H9 (cell line): ENCODE measurements at regions not wholly inside any gene's neighbourhood (a gene's known extent, or its start where the extent isn't known, plus 50 kb on each side); places are given as distances from the start of the nearest gene placed in this dataset.

Experiments
- DNase-seq: peaks from one replicate; pipeline ENCODE4 v3.0.0-alpha.2; 2017
- H2AFZ ChIP-seq: one replicate; pipeline ENCODE4 v1.6.1; 2013; ENCODE audit warnings: mild to moderate bottlenecking, low read length, control low read depth, moderate library complexity
- H2AK5ac ChIP-seq: 2 replicates; pipeline ENCODE4 v1.6.1; 2013; ENCODE audit warnings: low read length, control low read depth, mixed read lengths; ENCODE audit not compliant: insufficient read length
- H2BK120ac ChIP-seq: one replicate; pipeline ENCODE4 v1.6.1; 2013; ENCODE audit warnings: low read depth, mild to moderate bottlenecking, low read length, control low read depth, inconsistent platforms; ENCODE audit not compliant: poor library complexity, severe bottlenecking
- H2BK12ac ChIP-seq: 2 replicates; pipeline ENCODE4 v1.6.1; 2013; ENCODE audit warnings: low read length, control low read depth, mixed read lengths, low read depth; ENCODE audit not compliant: insufficient read length
- H2BK15ac ChIP-seq: 2 replicates; pipeline ENCODE4 v1.6.1; 2013; ENCODE audit warnings: low read depth, low read length, control low read depth
- H2BK20ac ChIP-seq: one replicate; pipeline ENCODE4 v1.6.1; 2013; ENCODE audit warnings: low read depth, mild to moderate bottlenecking, low read length, control low read depth, inconsistent platforms; ENCODE audit not compliant: poor library complexity, severe bottlenecking
- H2BK5ac ChIP-seq: 2 replicates; pipeline ENCODE4 v1.6.1; 2013; ENCODE audit warnings: low read length, control low read depth, mixed read lengths; ENCODE audit not compliant: insufficient read length
- H3K14ac ChIP-seq: 2 replicates; pipeline ENCODE4 v1.6.1; 2013; ENCODE audit warnings: low read length, control low read depth; ENCODE audit not compliant: insufficient read depth
- H3K18ac ChIP-seq: 2 replicates; pipeline ENCODE4 v1.6.1; 2013; ENCODE audit warnings: low read depth, mild to moderate bottlenecking, mixed read lengths, low read length, control low read depth; ENCODE audit not compliant: insufficient read length
- H3K23ac ChIP-seq: 2 replicates; pipeline ENCODE4 v1.6.1; 2013; ENCODE audit warnings: low read length, control low read depth, mixed read lengths, low read depth; ENCODE audit not compliant: insufficient read length
- H3K23me2 ChIP-seq: 2 replicates; pipeline ENCODE4 v1.6.1; 2013; ENCODE audit warnings: low read depth, mild to moderate bottlenecking, mixed read lengths, low read length, control low read depth; ENCODE audit not compliant: insufficient read length, poor library complexity, severe bottlenecking
- H3K27ac ChIP-seq: 2 replicates; pipeline ENCODE4 v1.5.1; 2013; ENCODE audit warnings: low read length, control low read depth, mixed read lengths, low read depth; ENCODE audit not compliant: insufficient read length
- H3K27me3 ChIP-seq: 2 replicates; pipeline ENCODE4 v1.6.1; 2013; ENCODE audit warnings: low read length, control low read depth, inconsistent platforms; ENCODE audit not compliant: insufficient read depth
- H3K4ac ChIP-seq: 2 replicates; pipeline ENCODE4 v1.6.1; 2013; ENCODE audit warnings: low read depth, mild to moderate bottlenecking, control low read depth, inconsistent platforms, low read length, moderate library complexity
- H3K4me1 ChIP-seq: 2 replicates; pipeline ENCODE4 v1.6.1; 2013; ENCODE audit warnings: low read length, control low read depth, inconsistent platforms; ENCODE audit not compliant: insufficient read depth
- H3K4me2 ChIP-seq: 2 replicates; pipeline ENCODE4 v1.6.1; 2013; ENCODE audit warnings: low read length, control low read depth, mixed read lengths; ENCODE audit not compliant: insufficient read length, insufficient read depth
- H3K56ac ChIP-seq: 2 replicates; pipeline ENCODE4 v1.6.1; 2013; ENCODE audit warnings: low read depth, mild to moderate bottlenecking, mixed read lengths, low read length, control low read depth; ENCODE audit not compliant: insufficient read length
- H3K79me1 ChIP-seq: 2 replicates; pipeline ENCODE4 v1.6.1; 2013; ENCODE audit warnings: low read depth, mild to moderate bottlenecking, moderate library complexity, low read length, control low read depth, inconsistent platforms; ENCODE audit not compliant: insufficient read depth, poor library complexity, severe bottlenecking
- H3K79me2 ChIP-seq: 2 replicates; pipeline ENCODE4 v1.6.1; 2013; ENCODE audit warnings: low read length, control low read depth, inconsistent platforms; ENCODE audit not compliant: insufficient read depth
- H3K9ac ChIP-seq: 2 replicates; pipeline ENCODE4 v1.6.1; 2013; ENCODE audit warnings: low read length, control low read depth, mixed read lengths; ENCODE audit not compliant: insufficient read length; ENCODE audit errors: extremely low read depth
- H3K9me3 ChIP-seq: one replicate; pipeline ENCODE4 v1.6.1; 2013; ENCODE audit warnings: low read depth, low read length, inconsistent platforms; ENCODE audit not compliant: control insufficient read depth
- H3T11ph ChIP-seq: one replicate; pipeline ENCODE4 v1.6.1; 2013; ENCODE audit warnings: mild to moderate bottlenecking, low read length, control low read depth, inconsistent platforms
- H4K20me1 ChIP-seq: one replicate; pipeline ENCODE4 v1.6.1; 2013; ENCODE audit not compliant: control insufficient read depth, insufficient read length, insufficient read depth
- H4K5ac ChIP-seq: 2 replicates; pipeline ENCODE4 v1.6.1; 2013; ENCODE audit warnings: low read depth, mild to moderate bottlenecking, mixed read lengths, low read length, control low read depth; ENCODE audit not compliant: insufficient read length
- H4K8ac ChIP-seq: replicated peaks from 2 replicates; pipeline ENCODE4 v1.6.1; 2013; ENCODE audit warnings: low read length, control low read depth, mixed read lengths, low read depth; ENCODE audit not compliant: insufficient read length
- H4K91ac ChIP-seq: 2 replicates; pipeline ENCODE4 v1.6.1; 2013; ENCODE audit warnings: low read depth, mild to moderate bottlenecking, moderate library complexity, mixed read lengths, low read length, control low read depth; ENCODE audit not compliant: insufficient read length
- H3K27ac Mint-ChIP-seq, 3 experiments: 2 replicates in 2 of 3; 3 replicates in 1 of 3; pipeline ENCODE4 v1.8.0; 2020 to 2021; ENCODE audit warnings: mixed read lengths in 3 of 3, mild to moderate bottlenecking in 1 of 3, moderate library complexity in 1 of 3
- H3K27me3 Mint-ChIP-seq: 2 replicates; pipeline ENCODE4 v1.8.0; 2021; ENCODE audit warnings: low read depth, mild to moderate bottlenecking, moderate library complexity, mixed read lengths
- H3K36me3 Mint-ChIP-seq, 3 experiments: 2 replicates in 2 of 3; 3 replicates in 1 of 3; pipeline ENCODE4 v1.8.0; 2020 to 2021; ENCODE audit warnings: low read depth in 3 of 3, mixed read lengths in 3 of 3; ENCODE audit not compliant: insufficient read depth in 1 of 3
- H3K4me1 Mint-ChIP-seq, 2 experiments: 2 replicates each; pipeline ENCODE4 v1.8.0; 2020; ENCODE audit warnings: mixed read lengths in 2 of 2
- H3K4me3 Mint-ChIP-seq, 2 experiments: 2 replicates in 1 of 2; 3 replicates in 1 of 2; pipeline ENCODE4 v1.8.0; 2020 to 2021; ENCODE audit warnings: mild to moderate bottlenecking in 2 of 2, mixed read lengths in 2 of 2, moderate library complexity in 1 of 2
- H3K9me3 Mint-ChIP-seq, 2 experiments: 2 replicates in 1 of 2; 3 replicates in 1 of 2; pipeline ENCODE4 v1.8.0; 2020; ENCODE audit warnings: mild to moderate bottlenecking in 2 of 2, mixed read lengths in 2 of 2, moderate library complexity in 1 of 2
- WGBS: extraction: QIAGEN DNeasy Blood & Tissue Kit; methylation state at CpG from one replicate; pipeline ENCODE4 v1.1.7; 2013; ENCODE audit warnings: missing lambda C conversion rate, low lambda C conversion rate, mixed read lengths; ENCODE audit not compliant: insufficient read length; ENCODE audit errors: extremely low coverage; 5-methylcytosine and 5-hydroxymethylcytosine counted together
- TF ChIP-seq, protein P1 (sequence below): fragments of 200-600 bp; sonication (generic); conservative IDR thresholded peaks from 3 replicates; pipeline ENCODE4 v1.8.0; 2021; ENCODE audit warnings: antibody characterized with exemption, mild to moderate bottlenecking

DNA sequence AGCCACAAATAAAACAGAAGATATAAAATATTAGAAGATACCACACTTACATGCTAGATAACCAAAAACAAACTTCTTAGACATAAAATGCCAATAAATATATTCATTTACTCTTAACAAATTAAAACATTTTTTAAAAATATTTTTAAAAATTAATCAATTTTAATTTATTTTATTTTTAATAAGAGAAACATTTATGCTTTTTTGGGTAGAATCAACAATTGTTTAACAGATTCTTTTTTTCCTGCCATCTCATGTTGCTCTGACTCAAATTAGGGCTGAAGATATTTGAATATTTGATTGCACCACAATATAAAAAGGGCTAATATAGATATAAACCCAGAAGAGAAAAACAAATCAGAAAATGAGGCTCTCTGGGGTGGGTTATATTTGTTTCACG, 172.6 kb downstream of the GOLGA6L6 start:
- no peak overlapping the region for H3K4me2 ChIP-seq
- no peaks in the 10 kb centered on the region for H3K27me3 ChIP-seq
- no peak overlapping the region for H3K9ac ChIP-seq
- H3K9me3 ChIP-seq = peaks cover 89% of the 10 kb centered on the region
- no CpG with 5 or more reads among the region's 1 CpG for WGBS
- H4K5ac ChIP-seq = no peak overlapping the region
- H3K4me1 ChIP-seq = no peaks in the 10 kb centered on the region
- H3K14ac ChIP-seq = no peak overlapping the region
- no peak overlapping the region for H3K27ac ChIP-seq
- H2BK12ac ChIP-seq = no peak overlapping the region
- no peak overlapping the region for H4K91ac ChIP-seq
- H2AFZ ChIP-seq = no peak overlapping the region
- no peak overlapping the region for H3T11ph ChIP-seq
- Mint-ChIP-seq H3K27me3 (no peaks in the 10 kb centered on the region), H3K4me3 (no peak overlapping the region), H3K27ac (no peak overlapping the region), H3K9me3 (no peaks in the 10 kb centered on the region), H3K4me1 (no peaks in the 10 kb centered on the region), H3K36me3 (no peaks in the 10 kb centered on the region)
- no peak overlapping the region for H2BK5ac ChIP-seq
- H3K23me2 ChIP-seq = no peaks in the 10 kb centered on the region
- H2AK5ac ChIP-seq = no peak overlapping the region
- H3K79me2 ChIP-seq = no peaks in the 10 kb centered on the region
- H4K20me1 ChIP-seq = no peaks in the 10 kb centered on the region
- TF ChIP-seq, protein P1, sequence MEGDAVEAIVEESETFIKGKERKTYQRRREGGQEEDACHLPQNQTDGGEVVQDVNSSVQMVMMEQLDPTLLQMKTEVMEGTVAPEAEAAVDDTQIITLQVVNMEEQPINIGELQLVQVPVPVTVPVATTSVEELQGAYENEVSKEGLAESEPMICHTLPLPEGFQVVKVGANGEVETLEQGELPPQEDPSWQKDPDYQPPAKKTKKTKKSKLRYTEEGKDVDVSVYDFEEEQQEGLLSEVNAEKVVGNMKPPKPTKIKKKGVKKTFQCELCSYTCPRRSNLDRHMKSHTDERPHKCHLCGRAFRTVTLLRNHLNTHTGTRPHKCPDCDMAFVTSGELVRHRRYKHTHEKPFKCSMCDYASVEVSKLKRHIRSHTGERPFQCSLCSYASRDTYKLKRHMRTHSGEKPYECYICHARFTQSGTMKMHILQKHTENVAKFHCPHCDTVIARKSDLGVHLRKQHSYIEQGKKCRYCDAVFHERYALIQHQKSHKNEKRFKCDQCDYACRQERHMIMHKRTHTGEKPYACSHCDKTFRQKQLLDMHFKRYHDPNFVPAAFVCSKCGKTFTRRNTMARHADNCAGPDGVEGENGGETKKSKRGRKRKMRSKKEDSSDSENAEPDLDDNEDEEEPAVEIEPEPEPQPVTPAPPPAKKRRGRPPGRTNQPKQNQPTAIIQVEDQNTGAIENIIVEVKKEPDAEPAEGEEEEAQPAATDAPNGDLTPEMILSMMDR = no peak
- H3K56ac ChIP-seq = no peak overlapping the region
- no peak overlapping the region for H3K18ac ChIP-seq
- no peak overlapping the region for H3K4ac ChIP-seq
- H4K8ac ChIP-seq = no peak overlapping the region
- no peak overlapping the region for H2BK15ac ChIP-seq
- no peak overlapping the region for H2BK20ac ChIP-seq
- no peak overlapping the region for H2BK120ac ChIP-seq
- H3K23ac ChIP-seq = no peak overlapping the region
- no peak for DNase-seq
- H3K79me1 ChIP-seq = no peaks in the 10 kb centered on the region
